H1 (cell line): ENCODE measurements at regions not wholly inside any gene's neighbourhood (a gene's known extent, or its start where the extent isn't known, plus 50 kb on each side); places are given as distances from the start of the nearest gene placed in this dataset.
A peak's percentile ranks its signal among the peaks of the same experiment; 100 is the strongest.

ENCODE experiments used
- CTCF ChIA-PET: fragments of 300-600 bp; sonication (Branson Sonifier 250); formaldehyde crosslinking; loops from one replicate; lab custom pipeline; 2021; ENCODE audit not compliant: partially characterized antibody; lab: Charles Lee
- POLR2A ChIA-PET: fragments of 300-600 bp; sonication (Branson Sonifier 250); formaldehyde crosslinking; loops from one replicate; lab custom pipeline; 2021; ENCODE audit warnings: inconsistent platforms; ENCODE audit not compliant: partially characterized antibody; lab: Charles Lee
- DNase-seq, 2 experiments: peaks; one replicate each; pipeline versions ENCODE4 v3.0.0 to v3.0.0-alpha.2; 2010 to 2022; ENCODE audit warnings: low spot score in 2 of 2, low read depth in 1 of 2, mixed read lengths in 1 of 2
- FAIRE-seq: peaks from 2 replicates; lab custom pipeline; 2011; peaks lifted over from hg19 to GRCh38; lab: Jason Lieb, UNC
- H2AFZ ChIP-seq: 2 replicates; pipeline ENCODE4 v1.8.1; 2012; ENCODE audit warnings: low read length, inconsistent platforms
- H2AK5ac ChIP-seq: 2 replicates; pipeline ENCODE4 v1.6.1; 2013; ENCODE audit warnings: low read depth, low read length
- H2BK120ac ChIP-seq: replicated peaks from 2 replicates; pipeline ENCODE3; 2013; ENCODE audit warnings: low read depth, low read length, inconsistent platforms
- H2BK12ac ChIP-seq: 2 replicates; pipeline ENCODE4 v1.6.1; 2013; ENCODE audit warnings: low read depth, low read length
- H2BK15ac ChIP-seq: 2 replicates; pipeline ENCODE4 v1.6.1; 2013; ENCODE audit warnings: low read length
- H2BK20ac ChIP-seq: 2 replicates; pipeline ENCODE4 v1.6.1; 2013; ENCODE audit warnings: low read length
- H2BK5ac ChIP-seq: 2 replicates; pipeline ENCODE4 v1.6.1; 2013; ENCODE audit warnings: low read depth, low read length
- H3K14ac ChIP-seq: 2 replicates; pipeline ENCODE4 v1.6.1; 2013; ENCODE audit warnings: inconsistent platforms; ENCODE audit not compliant: insufficient read length
- H3K18ac ChIP-seq: 2 replicates; pipeline ENCODE4 v1.6.1; 2013; ENCODE audit warnings: low read length; ENCODE audit errors: extremely low read depth
- H3K23ac ChIP-seq: 2 replicates; pipeline ENCODE4 v1.6.1; 2013; ENCODE audit warnings: inconsistent platforms; ENCODE audit not compliant: insufficient read length
- H3K23me2 ChIP-seq: 2 replicates; pipeline ENCODE4 v1.6.1; 2013; ENCODE audit warnings: low read depth, low read length
- H3K27ac ChIP-seq: 2 replicates; pipeline ENCODE4 v1.6.1; 2011; ENCODE audit warnings: low read depth, low read length, inconsistent platforms
- H3K27me3 ChIP-seq, 4 experiments: replicated peaks in 1 of 4; 1 replicate in 1 of 4; 2 replicates in 3 of 4; pipeline versions ENCODE4 v1.6.1 to v1.8.1; 2011 to 2013; ENCODE audit warnings: low read length in 3 of 4, mild to moderate bottlenecking in 3 of 4, inconsistent platforms in 2 of 4, mixed read lengths in 2 of 4, moderate library complexity in 1 of 4; ENCODE audit not compliant: control insufficient read depth in 3 of 4, insufficient read depth in 3 of 4; ENCODE audit errors: extremely low read depth in 1 of 4
- H3K36me3 ChIP-seq, 4 experiments: 2 replicates each; pipeline versions ENCODE4 v1.6.1 to v1.8.1; 2011 to 2013; ENCODE audit warnings: mild to moderate bottlenecking in 4 of 4, low read length in 3 of 4, moderate library complexity in 2 of 4, control low read depth in 1 of 4, inconsistent platforms in 1 of 4; ENCODE audit not compliant: insufficient read depth in 4 of 4, control insufficient read depth in 2 of 4
- H3K4ac ChIP-seq: replicated peaks from 2 replicates; pipeline ENCODE3; 2013; ENCODE audit warnings: low read length, low read depth, mixed read lengths, inconsistent platforms; ENCODE audit not compliant: insufficient read length
- H3K4me1 ChIP-seq, 4 experiments: replicated peaks in 1 of 4; 1 replicate in 1 of 4; 2 replicates in 3 of 4; pipeline versions ENCODE4 v1.6.1 to v1.8.1; 2011 to 2013; ENCODE audit warnings: low read length in 3 of 4, inconsistent platforms in 2 of 4, mixed read lengths in 1 of 4; ENCODE audit not compliant: insufficient read depth in 4 of 4, control insufficient read depth in 3 of 4
- H3K4me2 ChIP-seq, 2 experiments: 2 replicates each; pipeline versions ENCODE4 v1.6.1 to v1.8.1; 2011 to 2013; ENCODE audit warnings: low read depth in 2 of 2, low read length in 2 of 2, control low read depth in 1 of 2, inconsistent platforms in 1 of 2, mild to moderate bottlenecking in 1 of 2; ENCODE audit not compliant: insufficient read depth in 1 of 2
- H3K4me3 ChIP-seq, 4 experiments: fragments of 200-600, 300-600 bp in 1 of 4; sonication (generic), shearing (Covaris generic), sonication (Bioruptor Twin) in 1 of 4; 2 replicates each; pipeline versions ENCODE4 v1.5.1 to v1.8.1; 2011 to 2016; ENCODE audit warnings: low read length in 4 of 4, low read depth in 3 of 4, control low read depth in 2 of 4, inconsistent platforms in 2 of 4, mild to moderate bottlenecking in 2 of 4, mixed read lengths in 1 of 4, moderate library complexity in 1 of 4; ENCODE audit not compliant: insufficient read depth in 2 of 4; ENCODE audit errors: extremely low read depth in 1 of 4
- H3K56ac ChIP-seq: replicated peaks from 2 replicates; pipeline ENCODE3; 2013; ENCODE audit warnings: low read depth, mild to moderate bottlenecking, mixed read lengths, low read length, inconsistent platforms; ENCODE audit not compliant: insufficient read length
- H3K79me1 ChIP-seq: 2 replicates; pipeline ENCODE4 v1.6.1; 2013; ENCODE audit warnings: low read depth, low read length, control low read depth
- H3K79me2 ChIP-seq, 2 experiments: 2 replicates each; pipeline versions ENCODE4 v1.6.1 to v1.8.1; 2012 to 2013; ENCODE audit warnings: low read length in 2 of 2, mild to moderate bottlenecking in 2 of 2, inconsistent platforms in 1 of 2; ENCODE audit not compliant: insufficient read depth in 2 of 2, control insufficient read depth in 1 of 2
- H3K9ac ChIP-seq, 4 experiments: replicated peaks in 1 of 4; 1 replicate in 1 of 4; 2 replicates in 3 of 4; pipeline versions ENCODE4 v1.6.1 to v1.8.1; 2011 to 2013; ENCODE audit warnings: low read depth in 3 of 4, low read length in 3 of 4, control low read depth in 2 of 4, mild to moderate bottlenecking in 2 of 4, moderate library complexity in 2 of 4, inconsistent platforms in 1 of 4; ENCODE audit errors: extremely low read depth in 1 of 4
- H3K9me3 ChIP-seq, 2 experiments: 2 replicates each; pipeline versions ENCODE4 v1.6.1 to v1.8.1; 2012 to 2013; ENCODE audit warnings: mild to moderate bottlenecking in 2 of 2, moderate library complexity in 2 of 2, control low read depth in 1 of 2, inconsistent platforms in 1 of 2, low read depth in 1 of 2, low read length in 1 of 2, mixed read lengths in 1 of 2; ENCODE audit not compliant: insufficient read depth in 2 of 2
- H4K20me1 ChIP-seq, 2 experiments: replicated peaks in 1 of 2; 2 replicates each; pipeline versions ENCODE3 to v1.8.1; 2011 to 2013; ENCODE audit warnings: inconsistent platforms in 2 of 2, low read length in 2 of 2, mild to moderate bottlenecking in 1 of 2; ENCODE audit not compliant: insufficient read depth in 2 of 2, control insufficient read depth in 1 of 2
- H4K5ac ChIP-seq: 2 replicates; pipeline ENCODE4 v1.6.1; 2013; ENCODE audit warnings: low read length, low read depth, mixed read lengths, inconsistent platforms; ENCODE audit not compliant: insufficient read length
- H4K8ac ChIP-seq: 2 replicates; pipeline ENCODE4 v1.8.0; 2013; ENCODE audit warnings: mild to moderate bottlenecking, moderate library complexity, low read length, inconsistent platforms; ENCODE audit not compliant: insufficient read depth; ENCODE audit errors: extremely low read depth
- H4K91ac ChIP-seq: replicated peaks from 2 replicates; pipeline ENCODE3; 2013; ENCODE audit warnings: low read length, mixed read lengths, inconsistent platforms; ENCODE audit not compliant: insufficient read length
- ASH2L ChIP-seq: fragments of 200-600, 300-600 bp; sonication (generic); IDR thresholded peaks from one replicate; pipeline ENCODE4 v1.7.1; 2017; ENCODE audit warnings: low read length
- BACH1 ChIP-seq: IDR thresholded peaks from 2 replicates; pipeline ENCODE4 v1.6.1; 2012; ENCODE audit warnings: low read length, improper control_type of control experiment
- CEBPB ChIP-seq: IDR thresholded peaks from 2 replicates; pipeline ENCODE4 v1.6.1; 2012; ENCODE audit warnings: low read depth, low read length
- CHD1 ChIP-seq: IDR thresholded peaks from 2 replicates; pipeline ENCODE4 v1.6.1; 2012; ENCODE audit warnings: low read depth, low read length, improper control_type of control experiment
- CHD2 ChIP-seq: IDR thresholded peaks from 2 replicates; pipeline ENCODE4 v1.6.1; 2012; ENCODE audit warnings: low read length, improper control_type of control experiment
- CTBP2 ChIP-seq: IDR thresholded peaks from 2 replicates; pipeline ENCODE4 v1.7.0; 2011; ENCODE audit warnings: borderline replicate concordance, mild to moderate bottlenecking, moderate library complexity, mixed read lengths, low read length; ENCODE audit not compliant: insufficient read depth, insufficient read length
- EGR1 ChIP-seq: IDR thresholded peaks from 2 replicates; pipeline ENCODE4 v1.6.1; 2011; ENCODE audit warnings: low read depth, low read length, borderline replicate concordance
- PHF8 ChIP-seq: fragments of 200-600 bp; sonication (generic); conservative IDR thresholded peaks from 2 replicates; pipeline ENCODE4 v1.7.1; 2012; ENCODE audit warnings: low read depth, mild to moderate bottlenecking, inconsistent platforms, low read length, moderate library complexity
- POLR2A ChIP-seq, 2 experiments: IDR thresholded peaks; 1 replicate in 1 of 2; 2 replicates in 1 of 2; pipeline ENCODE4 v1.6.1; 2011; ENCODE audit warnings: low read depth in 2 of 2, low read length in 2 of 2, mild to moderate bottlenecking in 2 of 2; ENCODE audit errors: control extremely low read depth in 1 of 2
- SAP30 ChIP-seq: fragments of 300-600 bp; sonication (generic); IDR thresholded peaks from 2 replicates; pipeline ENCODE4 v1.7.1; 2012; ENCODE audit warnings: low read length, moderate library complexity, mild to moderate bottlenecking, inconsistent platforms; ENCODE audit not compliant: insufficient read depth, insufficient replicate concordance
- SIRT6 ChIP-seq: IDR thresholded peaks from one replicate; pipeline ENCODE4 v1.7.1; 2012; ENCODE audit warnings: low read length, inconsistent platforms
- TAF1 ChIP-seq: IDR thresholded peaks from 2 replicates; pipeline ENCODE4 v1.6.1; 2011; ENCODE audit warnings: mild to moderate bottlenecking, low read depth, low read length
- TAF7 ChIP-seq: optimal IDR thresholded peaks from 2 replicates; pipeline ENCODE3; 2011; ENCODE audit warnings: low read depth, mild to moderate bottlenecking, inconsistent platforms, low read length, moderate library complexity, borderline replicate concordance
- USF2 ChIP-seq: IDR thresholded peaks from 2 replicates; pipeline ENCODE4 v1.6.1; 2011; ENCODE audit warnings: low read length, improper control_type of control experiment
- WGBS, 2 experiments: shearing (Covaris generic) in 1 of 2; methylation state at CpG; one replicate each; pipeline versions ENCODE4 v1.1.6 to v1.1.7; 2013 to 2015; ENCODE audit warnings: low lambda C conversion rate in 2 of 2, mixed read lengths in 2 of 2, inconsistent platforms in 1 of 2, low coverage in 1 of 2, missing lambda C conversion rate in 1 of 2; ENCODE audit not compliant: insufficient replicate concordance in 2 of 2, insufficient coverage in 1 of 2, insufficient read length in 1 of 2; ENCODE audit errors: extremely low coverage in 1 of 2, missing lambda C conversion rate in 1 of 2; 5-methylcytosine and 5-hydroxymethylcytosine counted together

- peak overlapping the region; percentile 28; the same call in 1 of the 2 replicates for H4K8ac ChIP-seq
- H3K27ac ChIP-seq, result no peak overlapping the region
- H3K4me2 ChIP-seq, result no peak overlapping the region
- H2BK20ac ChIP-seq, result no peak overlapping the region
- H3K9me3 ChIP-seq, result no peaks in the 10 kb centered on the region
- no peak overlapping the region for H2AFZ ChIP-seq
- no peak overlapping the region for H2BK120ac ChIP-seq
- H4K20me1 ChIP-seq, result no peaks in the 10 kb centered on the region
- FAIRE-seq, result no peak
- no peak for DNase-seq
- no peaks in the 10 kb centered on the region for H3K79me1 ChIP-seq
- ChIA-PET CTCF (no interaction called here), POLR2A (interaction anchor here (1.4 kb wide), 1 partner anchor 11 kb away, joined by 4 read pairs; no protein-coding TSS in a partner anchor)
- TF ChIP-seq USF2 (no peak), SAP30 (no peak), CTBP2 (no peak), CHD1 (no peak), SIRT6 (no peak), BACH1 (no peak), EGR1 (no peak), CHD2 (no peak), POLR2A (IDR thresholded peaks at IDR 0.05; ENCODE audit: control extremely low read depth in 1 of 2, low read depth in 2 of 2, low read length in 2 of 2) (no peak), TAF7 (no peak), CEBPB (no peak), PHF8 (no peak), TAF1 (no peak), ASH2L (no peak)
- H2AK5ac ChIP-seq, result no peak overlapping the region
- H3K36me3 ChIP-seq, result no peaks in the 10 kb centered on the region
- no peak overlapping the region for H3K56ac ChIP-seq
- H3K4me1 ChIP-seq, result peaks cover 0 to 4% (median 0%) of the 10 kb centered on the region in 4 experiments; a peak in 1 of 7 replicates
- H3K18ac ChIP-seq, result no peak overlapping the region
- WGBS, 2 experiments, result 88% methylated on average over 11 of the region's 11 CpGs; no CpG with 5 or more reads in 1 of the 2 experiments
- H3K79me2 ChIP-seq, result no peaks in the 10 kb centered on the region
- no peak overlapping the region for H4K5ac ChIP-seq
- no peaks in the 10 kb centered on the region for H3K23me2 ChIP-seq
- H3K4ac ChIP-seq, result no peak overlapping the region
- H2BK5ac ChIP-seq, result no peak overlapping the region
- H3K4me3 ChIP-seq, result no peak overlapping the region
- no peak overlapping the region for H2BK15ac ChIP-seq
- H4K91ac ChIP-seq, result no peak overlapping the region
- H3K27me3 ChIP-seq, result 0 out of 7 replicates have a peak, but pooled peaks cover 0 to 4% (median 0%) of the 10 kb centered on the region in 4 experiments
- H3K9ac ChIP-seq, result no peak overlapping the region
- H2BK12ac ChIP-seq, result no peak overlapping the region
- H3K23ac ChIP-seq, result no peak overlapping the region
- H3K14ac ChIP-seq, result no peak overlapping the region
Observed at GRCh38 chr17:79255456-79255855, 180.8 kb downstream of the ENGASE start.
